SK-N-SH (cell line): ENCODE measurements at regions not wholly inside any gene's neighbourhood (a gene's known extent, or its start where the extent isn't known, plus 50 kb on each side); places are given as distances from the start of the nearest gene placed in this dataset.

ENCODE experiments used
- CTCF ChIA-PET: fragments of 300-600, 350-600 bp; formaldehyde crosslinking; extraction: SDS; loops from one replicate; lab custom pipeline; 2021; lab: Yijun Ruan, JAX
- POLR2A ChIA-PET: fragments of 350-600 bp; sonication (Branson Sonifier 250); formaldehyde crosslinking; extraction: SDS; loops from one replicate; lab custom pipeline; 2020; ENCODE audit warnings: antibody characterized with exemption, inconsistent platforms; lab: Yijun Ruan, JAX
- DNase-seq: peaks from one replicate; pipeline ENCODE4 v3.0.0; 2012
- H2AFZ ChIP-seq: fragments of 200-600 bp; sonication (generic); 2 replicates; pipeline ENCODE4 v1.8.1; 2016; ENCODE audit warnings: antibody characterized with exemption, mild to moderate bottlenecking, low read depth
- H3F3A ChIP-seq: fragments of 200-600 bp; sonication (generic); replicated peaks from 2 replicates; pipeline ENCODE3; 2016; ENCODE audit warnings: antibody characterized with exemption, mild to moderate bottlenecking; ENCODE audit not compliant: insufficient read depth
- H3K27ac ChIP-seq, 2 experiments: fragments of 200-500 bp in 1 of 2; fragments of 200-600 bp in 1 of 2; sonication (Bioruptor generic) in 1 of 2; sonication (generic), shearing (Covaris generic) in 1 of 2; 2 replicates each; pipeline versions ENCODE4 v1.5.1 to v1.6.1; 2014 to 2016; ENCODE audit warnings: low read depth in 2 of 2, inconsistent platforms in 1 of 2, low read length in 1 of 2, mild to moderate bottlenecking in 1 of 2, mixed read lengths in 1 of 2
- H3K27me3 ChIP-seq: fragments of 200-600 bp; sonication (generic), shearing (Covaris generic); 2 replicates; pipeline ENCODE4 v1.6.1; 2016; ENCODE audit warnings: mixed run types; ENCODE audit not compliant: insufficient read depth
- H3K36me3 ChIP-seq, 2 experiments: fragments of 200-500 bp in 1 of 2; fragments of 200-600 bp in 1 of 2; sonication (Bioruptor generic) in 1 of 2; sonication (generic) in 1 of 2; replicated peaks in 1 of 2; 2 replicates each; pipeline versions ENCODE3 to v1.5.1; 2014 to 2016; ENCODE audit warnings: low read length in 1 of 2, mild to moderate bottlenecking in 1 of 2; ENCODE audit not compliant: insufficient read depth in 2 of 2, control insufficient read depth in 1 of 2
- H3K4me1 ChIP-seq, 2 experiments: fragments of 200-500 bp in 1 of 2; fragments of 200-600 bp in 1 of 2; sonication (Bioruptor generic) in 1 of 2; sonication (generic), shearing (Covaris generic) in 1 of 2; 2 replicates each; pipeline versions ENCODE4 v1.5.1 to v1.6.1; 2014 to 2016; ENCODE audit warnings: low read depth in 1 of 2, low read length in 1 of 2, mixed run types in 1 of 2; ENCODE audit not compliant: insufficient read depth in 2 of 2, control insufficient read depth in 1 of 2
- H3K4me2 ChIP-seq: fragments of 200-600 bp; sonication (generic), shearing (Covaris generic); 2 replicates; pipeline ENCODE4 v1.6.1; 2017; ENCODE audit warnings: mixed run types
- H3K4me3 ChIP-seq, 2 experiments: fragments of 200-500 bp in 1 of 2; fragments of 200-600 bp in 1 of 2; sonication (Bioruptor generic) in 1 of 2; sonication (generic), shearing (Covaris generic) in 1 of 2; 2 replicates each; pipeline versions ENCODE4 v1.5.1 to v1.8.1; 2014 to 2016; ENCODE audit warnings: low read depth in 2 of 2, inconsistent platforms in 1 of 2, low read length in 1 of 2, mild to moderate bottlenecking in 1 of 2, mixed read lengths in 1 of 2, moderate library complexity in 1 of 2
- H3K79me2 ChIP-seq: fragments of 200-600 bp; sonication (generic); 2 replicates; pipeline ENCODE4 v1.8.1; 2017; ENCODE audit warnings: mild to moderate bottlenecking; ENCODE audit not compliant: insufficient read depth
- H3K9ac ChIP-seq: fragments of 200-600 bp; sonication (generic); 2 replicates; pipeline ENCODE4 v1.6.1; 2017; ENCODE audit warnings: mixed run types
- H3K9me2 ChIP-seq: fragments of 200-600 bp; sonication (generic); 2 replicates; pipeline ENCODE4 v1.6.1; 2017; ENCODE audit warnings: mixed run types
- H3K9me3 ChIP-seq: fragments of 200-600 bp; sonication (generic); 2 replicates; pipeline ENCODE4 v1.6.1; 2017; ENCODE audit warnings: mixed run types, mild to moderate bottlenecking, moderate library complexity
- H4K20me1 ChIP-seq: fragments of 200-600 bp; sonication (generic); 2 replicates; pipeline ENCODE4 v1.6.1; 2017; ENCODE audit warnings: mild to moderate bottlenecking, mixed run types; ENCODE audit not compliant: insufficient read depth
- CTCF ChIP-seq: fragments of 200-600 bp; sonication (generic); IDR thresholded peaks from 2 replicates; pipeline ENCODE4 v1.6.1; 2017; ENCODE audit warnings: antibody characterized with exemption, mild to moderate bottlenecking, moderate library complexity
- EP300 ChIP-seq, 2 experiments: IDR thresholded peaks; 2 replicates each; pipeline versions ENCODE4 v1.4.0 to v1.6.1; 2012; ENCODE audit warnings: borderline replicate concordance in 1 of 2, low read depth in 1 of 2, low read length in 1 of 2
- FOXM1 ChIP-seq: IDR thresholded peaks from 2 replicates; pipeline ENCODE4 v1.4.0; 2012; ENCODE audit warnings: low read depth, mild to moderate bottlenecking
- IRF3 ChIP-seq: fragments of 150-350 bp; IDR thresholded peaks from 2 replicates; pipeline ENCODE4 v1.6.1; 2016; ENCODE audit warnings: mild to moderate bottlenecking, low read depth, low read length
- MAX ChIP-seq: IDR thresholded peaks from 2 replicates; pipeline ENCODE4 v1.4.0; 2012; ENCODE audit warnings: low read depth
- MXI1 ChIP-seq: IDR thresholded peaks from 2 replicates; pipeline ENCODE4 v1.6.1; 2012; ENCODE audit warnings: mild to moderate bottlenecking, low read depth, low read length, improper control_type of control experiment
- NFIC ChIP-seq: IDR thresholded peaks from 2 replicates; pipeline ENCODE4 v1.4.0; 2012; ENCODE audit warnings: borderline replicate concordance
- NRF1 ChIP-seq: IDR thresholded peaks from 2 replicates; pipeline ENCODE4 v1.6.1; 2012; ENCODE audit warnings: low read depth, mild to moderate bottlenecking, low read length
- PBX3 ChIP-seq: IDR thresholded peaks from 2 replicates; pipeline ENCODE4; 2012
- RAD21 ChIP-seq: IDR thresholded peaks from 2 replicates; pipeline ENCODE4 v1.6.1; 2012; ENCODE audit warnings: mild to moderate bottlenecking, low read length
- RCOR1 ChIP-seq: fragments of 150-350 bp; IDR thresholded peaks from 2 replicates; pipeline ENCODE4 v1.6.1; 2017; ENCODE audit warnings: antibody characterized with exemption, low read length
- SIN3A ChIP-seq: IDR thresholded peaks from 2 replicates; pipeline ENCODE4 v1.6.1; 2012; ENCODE audit warnings: low read depth, mild to moderate bottlenecking, low read length, moderate library complexity, borderline replicate concordance
- SMC3 ChIP-seq: IDR thresholded peaks from 2 replicates; pipeline ENCODE4 v1.6.1; 2012; ENCODE audit warnings: low read depth, low read length, improper control_type of control experiment
- TAF1 ChIP-seq: IDR thresholded peaks from 2 replicates; pipeline ENCODE4 v1.6.1; 2012; ENCODE audit warnings: low read depth, mild to moderate bottlenecking, low read length, moderate library complexity, borderline replicate concordance
- YY1 ChIP-seq: IDR thresholded peaks from 2 replicates; pipeline ENCODE4 v1.4.0; 2012; ENCODE audit warnings: low read depth, mild to moderate bottlenecking
- ZBTB33 ChIP-seq: IDR thresholded peaks from 2 replicates; pipeline ENCODE4 v1.4.0; 2012; ENCODE audit warnings: low read depth, borderline replicate concordance
- WGBS: methylation state at CpG from one replicate; pipeline ENCODE4 v1.1.6; 2017; ENCODE audit warnings: low lambda C conversion rate; 5-methylcytosine and 5-hydroxymethylcytosine counted together

- Histone ChIP-seq H3K27me3 (no peaks in the 10 kb centered on the region), H3F3A (no peaks in the 10 kb centered on the region), H3K4me2 (no peak overlapping the region), H2AFZ (no peak overlapping the region), H3K9me3 (no peaks in the 10 kb centered on the region), H3K27ac (no peak overlapping the region), H3K36me3 (no peaks in the 10 kb centered on the region), H4K20me1 (no peaks in the 10 kb centered on the region), H3K9me2 (no peaks in the 10 kb centered on the region), H3K79me2 (no peaks in the 10 kb centered on the region), H3K9ac (no peak overlapping the region), H3K4me3 (no peak overlapping the region), H3K4me1 (peaks cover 8 to 12% of the 10 kb centered on the region in 2 experiments; a peak in 3 of 4 replicates)
- ChIA-PET CTCF (no interaction called here), POLR2A (no interaction called here)
- TF ChIP-seq CTCF (no peak), ZBTB33 (no peak), NRF1 (no peak), MAX (no peak), SMC3 (no peak), RCOR1 (no peak), NFIC (no peak), SIN3A (no peak), FOXM1 (no peak)
- DNase-seq: no peak
- 85% methylated on average over 3 of the region's 3 CpGs for WGBS
Measured at GRCh38 chr4:107388736-107389274, 331.2 kb downstream of the PAPSS1 start.

GRCh38 chr4:107380836-107381438 is 339.1 kb downstream of the PAPSS1 start:
- ChIA-PET POLR2A (no interaction called here), CTCF (interaction anchor here (3.0 kb wide), 1 partner anchor 344 kb away, joined by 12 read pairs; the partner anchor contains the start of gene DKK2)
- Histone ChIP-seq H3K4me3 (no peak overlapping the region), H4K20me1 (no peaks in the 10 kb centered on the region), H3K9me3 (no peaks in the 10 kb centered on the region), H3F3A (no peaks in the 10 kb centered on the region), H3K9ac (no peak overlapping the region), H3K36me3 (no peaks in the 10 kb centered on the region), H3K4me1 (peaks cover 2 to 17% of the 10 kb centered on the region in 2 experiments; a peak in 3 of 4 replicates), H3K79me2 (no peaks in the 10 kb centered on the region), H3K4me2 (no peak overlapping the region), H3K27ac (no peak overlapping the region), H3K9me2 (no peaks in the 10 kb centered on the region), H2AFZ (no peak overlapping the region), H3K27me3 (no peaks in the 10 kb centered on the region)
- 91% methylated on average over 20 of the region's 20 CpGs for WGBS
- no peak for DNase-seq
- TF ChIP-seq EP300 (IDR thresholded peaks at IDR 0.05; ENCODE audit: borderline replicate concordance in 1 of 2, low read depth in 1 of 2, low read length in 1 of 2) (no peak), TAF1 (no peak), MXI1 (no peak), IRF3 (no peak), RAD21 (no peak), FOXM1 (no peak), ZBTB33 (no peak), YY1 (no peak), PBX3 (no peak), SIN3A (no peak), MAX (no peak)
